22Rv1 (cell line): ENCODE measurements at regions not wholly inside any gene's neighbourhood (a gene's known extent, or its start where the extent isn't known, plus 50 kb on each side); places are given as distances from the start of the nearest gene placed in this dataset.

Experiments used
- H3K27ac ChIP-seq: fragments of 450-650 bp; 2 replicates; pipeline ENCODE4 v1.5.1; 2017
- ZFX ChIP-seq: fragments of 450-650 bp; IDR thresholded peaks from 2 replicates; pipeline ENCODE4 v1.6.1; 2017; ENCODE audit warnings: antibody characterized with exemption, borderline replicate concordance
- TF ChIP-seq, protein P1 (sequence below): fragments of 450-650 bp; IDR thresholded peaks from 2 replicates; pipeline ENCODE4 v1.5.1; 2017; ENCODE audit warnings: mild to moderate bottlenecking

DNA sequence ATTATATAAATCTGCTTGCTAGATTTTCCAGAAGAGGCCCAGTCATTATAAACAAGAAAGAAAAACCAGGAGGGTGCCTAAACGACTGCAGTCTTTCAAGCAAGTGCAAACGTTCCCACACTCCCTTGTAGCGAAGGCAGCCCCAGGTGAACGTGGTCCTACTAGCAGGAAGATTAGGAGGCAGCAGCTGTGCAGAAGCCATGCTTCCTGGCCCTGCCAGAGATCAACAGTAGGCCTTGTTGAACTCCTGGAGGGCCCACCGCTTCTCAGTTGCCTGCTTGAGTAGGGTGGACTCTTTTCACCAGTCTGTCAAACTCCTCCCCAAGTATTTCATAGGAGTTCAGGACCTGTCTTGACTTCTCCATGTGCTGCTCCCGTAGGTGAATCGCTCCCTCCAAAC lies 163.0 kb upstream of the GORAB start:
- TF ChIP-seq, protein P1, sequence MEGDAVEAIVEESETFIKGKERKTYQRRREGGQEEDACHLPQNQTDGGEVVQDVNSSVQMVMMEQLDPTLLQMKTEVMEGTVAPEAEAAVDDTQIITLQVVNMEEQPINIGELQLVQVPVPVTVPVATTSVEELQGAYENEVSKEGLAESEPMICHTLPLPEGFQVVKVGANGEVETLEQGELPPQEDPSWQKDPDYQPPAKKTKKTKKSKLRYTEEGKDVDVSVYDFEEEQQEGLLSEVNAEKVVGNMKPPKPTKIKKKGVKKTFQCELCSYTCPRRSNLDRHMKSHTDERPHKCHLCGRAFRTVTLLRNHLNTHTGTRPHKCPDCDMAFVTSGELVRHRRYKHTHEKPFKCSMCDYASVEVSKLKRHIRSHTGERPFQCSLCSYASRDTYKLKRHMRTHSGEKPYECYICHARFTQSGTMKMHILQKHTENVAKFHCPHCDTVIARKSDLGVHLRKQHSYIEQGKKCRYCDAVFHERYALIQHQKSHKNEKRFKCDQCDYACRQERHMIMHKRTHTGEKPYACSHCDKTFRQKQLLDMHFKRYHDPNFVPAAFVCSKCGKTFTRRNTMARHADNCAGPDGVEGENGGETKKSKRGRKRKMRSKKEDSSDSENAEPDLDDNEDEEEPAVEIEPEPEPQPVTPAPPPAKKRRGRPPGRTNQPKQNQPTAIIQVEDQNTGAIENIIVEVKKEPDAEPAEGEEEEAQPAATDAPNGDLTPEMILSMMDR, result no peak
- no peak for TF ChIP-seq ZFX
- H3K27ac ChIP-seq, result no peak overlapping the region

DNA sequence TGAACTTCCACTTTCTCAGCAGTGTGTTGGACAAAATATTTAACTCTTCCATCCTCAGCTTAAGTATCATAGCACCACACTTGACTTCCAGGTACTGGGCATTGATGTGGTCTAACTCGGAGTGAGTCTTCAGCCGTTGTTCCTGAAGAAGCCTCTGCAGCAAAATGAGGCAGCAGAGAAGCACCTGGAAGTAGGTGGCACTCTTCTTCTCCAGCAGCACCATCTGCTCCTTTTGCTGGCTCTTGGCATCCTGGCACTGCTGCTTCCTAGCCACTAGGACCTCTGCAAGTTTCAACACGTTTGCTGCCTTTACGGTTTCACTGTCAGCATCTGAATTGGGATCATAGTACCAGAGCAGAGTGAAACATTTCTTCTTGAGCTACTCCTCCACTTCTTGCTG lies 162.5 kb upstream of the GORAB start:
- H3K27ac ChIP-seq, result no peak overlapping the region
- TF ChIP-seq, protein P1, result no peak
- no peak for TF ChIP-seq ZFX

DNA sequence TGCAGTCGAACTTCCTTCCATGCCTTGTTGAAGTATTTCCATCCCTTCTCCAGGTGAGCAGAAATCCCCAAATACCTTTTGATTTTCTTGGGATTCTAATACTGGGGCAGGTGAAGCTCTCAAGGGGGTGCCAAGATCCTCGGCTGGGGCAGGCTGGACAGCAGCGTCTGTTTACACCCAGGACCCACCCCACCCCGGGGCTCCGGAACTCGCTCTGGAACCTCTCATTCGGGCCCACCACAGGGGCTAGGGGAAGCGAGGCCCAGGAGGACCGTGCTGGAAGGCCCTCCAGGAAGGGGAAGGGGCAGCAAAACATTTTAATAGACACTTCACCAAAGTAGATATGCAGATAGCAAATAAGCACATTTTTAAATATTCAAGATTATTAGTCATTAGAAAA lies 161.9 kb upstream of the GORAB start:
- no peak overlapping the region for H3K27ac ChIP-seq
- TF ChIP-seq, protein P1, result no peak
- no peak for TF ChIP-seq ZFX

DNA sequence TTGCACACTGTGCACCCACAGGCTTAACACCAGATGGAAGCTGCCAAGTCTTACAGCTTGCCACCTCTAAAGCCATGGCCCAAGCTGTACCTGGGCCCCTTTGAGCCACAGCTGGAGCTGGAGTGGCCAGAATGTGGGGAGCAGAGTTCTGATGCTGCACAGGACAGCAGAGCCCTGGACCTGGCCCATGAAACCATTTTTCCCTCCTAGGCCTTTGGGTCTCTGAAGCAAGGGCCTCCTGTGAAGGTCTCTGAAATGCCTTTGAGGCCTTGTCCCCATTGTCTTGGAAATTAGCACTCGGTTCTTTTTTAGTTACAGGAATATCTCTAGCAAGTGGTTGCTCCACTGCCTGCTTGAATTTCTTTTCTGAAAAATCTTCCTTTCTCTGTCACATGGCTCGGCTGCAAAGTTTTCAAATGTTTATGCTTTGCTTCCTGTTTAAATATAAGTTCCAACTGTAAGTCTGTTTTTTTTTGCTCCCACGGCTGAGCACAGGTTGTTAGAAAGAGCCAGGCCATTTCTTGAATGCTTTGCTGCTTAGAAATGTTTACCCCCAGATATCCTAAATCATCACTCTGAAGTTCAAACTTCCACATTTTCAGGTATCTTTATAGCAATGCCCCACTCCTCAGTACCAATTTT lies 156.8 kb upstream of the GORAB start:
- H3K27ac ChIP-seq, result no peak overlapping the region

DNA sequence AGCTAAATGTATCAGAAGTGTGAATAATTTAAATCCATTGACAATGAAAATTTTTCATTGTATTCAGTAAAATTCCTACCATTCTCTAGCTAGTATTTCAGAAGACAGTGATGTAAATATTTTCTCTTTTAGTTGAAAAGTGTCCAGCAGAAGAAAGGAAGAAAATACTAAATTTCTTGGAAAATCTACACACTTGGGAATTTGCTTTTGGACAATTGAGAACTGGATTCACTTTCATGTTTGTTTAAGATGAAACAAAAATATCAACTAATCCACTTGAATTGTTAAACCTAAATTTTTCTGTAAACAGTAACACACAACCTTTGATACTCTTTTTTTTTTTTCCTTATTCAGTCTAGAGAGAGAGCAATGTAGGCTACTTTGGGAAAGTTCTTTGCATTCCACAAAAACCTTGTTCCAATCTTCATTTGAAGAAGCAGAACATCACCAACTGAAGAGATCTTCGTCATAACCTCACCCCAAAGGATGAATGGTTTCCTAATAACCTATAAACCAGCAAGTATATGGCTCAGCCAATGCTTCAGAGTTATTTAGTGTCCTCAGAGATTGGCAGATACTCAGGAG lies 155.1 kb upstream of the GORAB start:
- TF ChIP-seq ZFX, result no peak
- TF ChIP-seq, protein P1, result no peak
- H3K27ac ChIP-seq, result no peak overlapping the region

More for the DNA sequence above, 156.8 kb upstream of the GORAB start:
- TF ChIP-seq ZFX, result no peak
- TF ChIP-seq, protein P1, result no peak

DNA sequence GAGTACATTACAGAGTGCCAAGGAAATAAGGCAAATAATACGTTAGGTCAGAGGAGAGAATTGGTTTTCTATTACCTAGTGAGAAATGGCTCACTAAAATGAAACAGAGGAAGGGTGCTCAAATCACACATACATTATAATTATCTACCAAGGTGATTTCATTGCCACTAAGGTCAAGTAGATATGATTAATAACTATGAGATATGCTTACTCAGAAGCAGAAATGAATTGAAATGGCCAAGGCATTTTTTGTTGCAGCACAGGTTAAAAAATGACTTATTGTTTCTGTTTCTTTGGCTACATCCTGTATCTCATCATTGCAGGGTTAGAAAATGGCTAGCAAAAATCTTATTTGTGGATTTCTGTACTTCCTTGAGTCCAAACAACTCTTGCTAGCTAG lies 154.5 kb upstream of the GORAB start:
- no peak for TF ChIP-seq ZFX
- TF ChIP-seq, protein P1, result no peak
- H3K27ac ChIP-seq, result no peak overlapping the region

DNA sequence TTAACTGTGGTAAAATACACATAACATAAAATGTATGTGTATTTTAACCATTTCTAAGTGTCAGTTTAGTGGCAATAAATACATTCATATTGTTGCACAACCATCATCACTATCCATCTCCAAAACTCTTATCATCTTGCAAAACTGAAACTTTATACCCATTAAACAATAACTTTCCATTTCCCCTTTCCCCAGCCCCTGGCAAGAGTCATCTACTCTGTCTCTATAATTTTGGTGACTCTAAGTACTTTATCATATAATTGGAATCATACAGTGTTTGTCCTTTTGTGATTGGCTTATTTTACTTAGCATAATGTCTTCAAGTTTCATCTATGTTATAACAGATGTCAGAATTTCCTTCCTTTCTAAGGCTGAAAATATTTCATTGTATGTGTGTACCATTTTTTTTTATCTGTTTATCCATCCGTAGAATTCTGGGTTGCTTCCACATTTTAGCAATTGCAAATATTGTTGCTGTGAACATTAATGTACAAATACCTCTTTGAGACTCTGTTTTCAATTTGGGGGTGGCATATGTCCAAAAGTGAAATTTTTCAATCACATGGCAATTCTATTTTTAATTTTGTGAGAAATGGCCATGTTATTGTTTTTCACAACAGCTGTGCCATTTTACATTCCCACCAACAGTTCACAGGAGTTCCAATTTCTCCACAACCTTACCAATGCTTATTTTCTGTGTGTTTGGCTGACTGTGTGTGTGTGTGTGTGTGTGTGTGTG lies 153.9 kb upstream of the GORAB start:
- no peak overlapping the region for H3K27ac ChIP-seq
- TF ChIP-seq ZFX, result no peak
- TF ChIP-seq, protein P1, result no peak
